GM23338 (cell line): ENCODE measurements at regions not wholly inside any gene's neighbourhood (a gene's known extent, or its start where the extent isn't known, plus 50 kb on each side); places are given as distances from the start of the nearest gene placed in this dataset.

Source experiments
- ATAC-seq: fragments of 200-7000 bp; cut with Tn5 transposase; 3 replicates; pipeline ENCODE4 v1.9.1; 2020
- DNase-seq: peaks from one replicate; pipeline ENCODE4 v3.0.0-alpha.2; 2015; ENCODE audit warnings: low spot score
- H2AFZ ChIP-seq: fragments of 200-600 bp; sonication (generic); 2 replicates; pipeline ENCODE4 v1.8.0; 2016; ENCODE audit warnings: antibody characterized with exemption, mild to moderate bottlenecking, moderate library complexity
- H3F3A ChIP-seq: fragments of 200-600 bp; sonication (generic); replicated peaks from 2 replicates; pipeline ENCODE4 v1.8.0; 2017; ENCODE audit warnings: antibody characterized with exemption, mixed run types, low read depth
- H3K27ac ChIP-seq: fragments of 200-600 bp; sonication (generic); 2 replicates; pipeline ENCODE4 v1.6.1; 2016; ENCODE audit warnings: low read depth
- H3K27me3 ChIP-seq: fragments of 200-600 bp; sonication (generic); 2 replicates; pipeline ENCODE4 v1.8.0; 2016; ENCODE audit warnings: mild to moderate bottlenecking, mixed run types, moderate library complexity; ENCODE audit not compliant: insufficient read depth
- H3K36me3 ChIP-seq: fragments of 200-600 bp; sonication (generic); 2 replicates; pipeline ENCODE4 v1.8.0; 2016; ENCODE audit warnings: mild to moderate bottlenecking; ENCODE audit not compliant: insufficient read depth
- H3K4me1 ChIP-seq: fragments of 200-600 bp; sonication (generic); 2 replicates; pipeline ENCODE4 v1.8.0; 2016; ENCODE audit warnings: mild to moderate bottlenecking, moderate library complexity; ENCODE audit not compliant: insufficient read depth
- H3K4me2 ChIP-seq: fragments of 200-600 bp; sonication (generic); 2 replicates; pipeline ENCODE4 v1.7.1; 2017; ENCODE audit warnings: mixed run types
- H3K4me3 ChIP-seq: fragments of 200-600 bp; sonication (generic); 2 replicates; pipeline ENCODE4 v1.6.1; 2016; ENCODE audit warnings: mixed run types
- H3K79me2 ChIP-seq: fragments of 200-600 bp; sonication (generic); replicated peaks from 2 replicates; pipeline ENCODE4 v1.8.0; 2017; ENCODE audit warnings: mild to moderate bottlenecking; ENCODE audit not compliant: insufficient read depth
- H3K9me2 ChIP-seq: fragments of 200-600 bp; sonication (generic); 2 replicates; pipeline ENCODE4 v1.8.0; 2017; ENCODE audit not compliant: insufficient read depth
- H4K20me1 ChIP-seq: fragments of 200-600 bp; sonication (generic); replicated peaks from 2 replicates; pipeline ENCODE4 v1.8.0; 2017; ENCODE audit warnings: mild to moderate bottlenecking; ENCODE audit not compliant: insufficient read depth
- H3K27ac Mint-ChIP-seq: 2 replicates; pipeline ENCODE4 v1.8.0; 2020; ENCODE audit warnings: inconsistent platforms, mild to moderate bottlenecking, moderate library complexity, mixed read lengths
- H3K27me3 Mint-ChIP-seq: 3 replicates; pipeline ENCODE4 v1.8.0; 2022; ENCODE audit warnings: low read depth, mild to moderate bottlenecking, moderate library complexity, mixed read lengths, inconsistent platforms; ENCODE audit not compliant: insufficient read depth, poor library complexity
- H3K36me3 Mint-ChIP-seq: 3 replicates; pipeline ENCODE4 v1.8.0; 2021; ENCODE audit warnings: low read depth, mild to moderate bottlenecking, inconsistent platforms, moderate library complexity, mixed read lengths
- H3K4me1 Mint-ChIP-seq: 3 replicates; pipeline ENCODE4 v1.8.0; 2020; ENCODE audit warnings: mild to moderate bottlenecking, inconsistent platforms, mixed read lengths
- H3K4me3 Mint-ChIP-seq: 3 replicates; pipeline ENCODE4 v1.8.0; 2021; ENCODE audit warnings: moderate library complexity, mild to moderate bottlenecking, inconsistent platforms, mixed read lengths
- H3K9me3 Mint-ChIP-seq: 3 replicates; pipeline ENCODE4 v1.8.0; 2020; ENCODE audit warnings: moderate library complexity, mild to moderate bottlenecking, inconsistent platforms, mixed read lengths
- ETS1 ChIP-seq: IDR thresholded peaks from 2 replicates; pipeline ENCODE4 v1.6.1; 2016; ENCODE audit warnings: antibody characterized with exemption
- EZH2 ChIP-seq: fragments of 200-600 bp; sonication (generic); IDR thresholded peaks from one replicate; pipeline ENCODE4 v1.8.0; 2017; ENCODE audit warnings: antibody characterized with exemption, mild to moderate bottlenecking, low read depth; ENCODE audit not compliant: unreplicated experiment
- EZH2phosphoT487 ChIP-seq: fragments of 200-600 bp; sonication (generic); IDR thresholded peaks from one replicate; pipeline ENCODE4 v1.8.1; 2018; ENCODE audit warnings: antibody characterized with exemption; ENCODE audit not compliant: unreplicated experiment
- JUNB ChIP-seq: IDR thresholded peaks from one replicate; pipeline ENCODE4 v1.6.1; 2016; ENCODE audit warnings: antibody characterized with exemption; ENCODE audit not compliant: unreplicated experiment
- POLR2AphosphoS5 ChIP-seq: IDR thresholded peaks from 2 replicates; pipeline ENCODE4 v1.6.1; 2016; ENCODE audit warnings: antibody characterized with exemption, low read depth
- REST ChIP-seq: IDR thresholded peaks from one replicate; pipeline ENCODE4 v1.6.1; 2018; ENCODE audit warnings: antibody characterized with exemption; ENCODE audit not compliant: unreplicated experiment
- STAT1 ChIP-seq: IDR thresholded peaks from one replicate; pipeline ENCODE4 v1.6.1; 2016; ENCODE audit warnings: antibody characterized with exemption; ENCODE audit not compliant: unreplicated experiment
- ZNF114 ChIP-seq: fragments of 250-450 bp; sonication (Bioruptor Pico); IDR thresholded peaks from 2 replicates; pipeline ENCODE4 v1.5.0; 2020; ENCODE audit warnings: mild to moderate bottlenecking, moderate library complexity
- ZNF462 ChIP-seq: fragments of 250-450 bp; sonication (Bioruptor Pico); IDR thresholded peaks from 2 replicates; pipeline ENCODE4 v1.5.0; 2020; ENCODE audit warnings: mild to moderate bottlenecking, moderate library complexity

DNA sequence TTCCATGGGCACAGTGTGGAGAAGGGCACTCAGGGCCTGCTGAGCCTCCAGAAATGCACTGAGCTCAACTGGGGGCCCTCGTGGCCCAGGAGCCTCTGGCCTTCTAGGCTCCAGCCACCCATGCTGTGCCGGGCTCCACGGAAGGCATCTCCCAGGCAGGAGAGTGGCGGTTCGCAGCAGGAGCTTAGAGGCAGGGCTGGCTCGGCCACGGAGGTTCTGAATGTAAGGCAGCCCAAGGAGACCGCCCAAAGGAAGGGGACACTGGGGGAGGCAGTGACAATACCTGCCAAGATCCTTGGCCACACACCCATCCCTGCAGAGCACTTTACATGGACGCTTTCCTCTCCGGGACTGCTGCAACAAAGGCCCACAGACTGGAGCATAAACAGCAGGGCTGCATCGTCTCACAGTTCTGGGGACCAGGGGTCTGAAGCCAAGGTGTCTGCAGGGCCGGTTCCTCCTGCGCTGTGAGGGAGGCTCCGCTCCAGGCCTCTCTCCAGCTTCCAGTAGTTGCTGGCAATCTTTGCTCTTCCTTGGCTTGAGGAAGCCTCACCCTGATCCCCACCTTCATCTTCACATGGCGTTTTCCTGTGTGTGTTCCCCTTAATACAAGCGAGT, 128.2 kb upstream of the CDH4 start (continued):
- no peak for TF ChIP-seq ZNF462 (CRISPR knock-in tag)
- no peak for TF ChIP-seq JUNB
- no peak for TF ChIP-seq ETS1
- no peak for TF ChIP-seq STAT1
- TF ChIP-seq ZNF114, result no peak
- no peak for TF ChIP-seq EZH2
- TF ChIP-seq EZH2phosphoT487, result no peak
- TF ChIP-seq POLR2AphosphoS5, result no peak

GRCh38 chr20:61125076-61125475, 127.0 kb upstream of the CDH4 start:
- no peaks in the 10 kb centered on the region for H3K36me3 ChIP-seq
- DNase-seq (no peak), ATAC-seq (no peak)
- H3K9me3 Mint-ChIP-seq, result no peaks in the 10 kb centered on the region; the same call in 2 of the 3 replicates
- no peak overlapping the region for H3K4me3 ChIP-seq
- H3K4me3 Mint-ChIP-seq, result no peak overlapping the region
- no peaks in the 10 kb centered on the region for H3K27me3 ChIP-seq
- no peaks in the 10 kb centered on the region for H3K4me1 ChIP-seq
- H2AFZ ChIP-seq, result no peak overlapping the region
- H3K79me2 ChIP-seq, result no peaks in the 10 kb centered on the region
- H3K27me3 Mint-ChIP-seq, result peaks cover 21% of the 10 kb centered on the region
- H3K4me1 Mint-ChIP-seq, result peaks cover 14% of the 10 kb centered on the region
- H4K20me1 ChIP-seq, result no peaks in the 10 kb centered on the region
- no peak overlapping the region for H3K27ac Mint-ChIP-seq
- H3K27ac ChIP-seq, result no peak overlapping the region
- H3F3A ChIP-seq, result no peaks in the 10 kb centered on the region
- H3K4me2 ChIP-seq, result no peak overlapping the region
- no peaks in the 10 kb centered on the region for H3K9me2 ChIP-seq
- no peaks in the 10 kb centered on the region for H3K36me3 Mint-ChIP-seq
- no peak for TF ChIP-seq REST
- no peak for TF ChIP-seq STAT1
